Cardiac fibroblast (primary cell): ENCODE measurements at regions not wholly inside any gene's neighbourhood (a gene's known extent, or its start where the extent isn't known, plus 50 kb on each side); places are given as distances from the start of the nearest gene placed in this dataset.
"Not testable (repeated sequence)": the region's sequence is repeated elsewhere in the genome, so short reads cannot be mapped to it uniquely, and the experiment has no call there.

Source experiments
- DNase-seq, 2 donors: peaks; one replicate each; pipeline versions ENCODE4 v3.0.0 to v3.0.0-alpha.2; 2010; ENCODE audit warnings: low read depth in 2 of 2
- H3K4me3 ChIP-seq, 2 donors: replicated peaks in 1 of 2; 1 replicate in 1 of 2; 2 replicates in 1 of 2; pipeline ENCODE4 v1.5.1; 2011; ENCODE audit warnings: low read depth in 2 of 2, low read length in 2 of 2, mild to moderate bottlenecking in 2 of 2, moderate library complexity in 1 of 2
- CTCF ChIP-seq: IDR thresholded peaks from one replicate; pipeline ENCODE4 v1.5.1; 2011; ENCODE audit warnings: low read depth, mild to moderate bottlenecking, low read length, inconsistent platforms

- peak in 1 of 2 donors; percentile 39 for DNase-seq
- no peak for TF ChIP-seq CTCF
- no peak overlapping the region for H3K4me3 ChIP-seq
Measured at GRCh38 chr1:235052067-235053008, 76.3 kb downstream of the TOMM20 start.

GRCh38 chr1:235051521-235051920, 77.1 kb downstream of the TOMM20 start:
- H3K4me3 ChIP-seq, result no peak overlapping the region
- no peak for DNase-seq
- no peak for TF ChIP-seq CTCF

GRCh38 chr1:235050911-235051360, 77.7 kb downstream of the TOMM20 start:
- DNase-seq, result peak; percentile 75 to 84
- TF ChIP-seq CTCF, result no peak
- H3K4me3 ChIP-seq, result no peak overlapping the region

- DNase-seq, result peak in 1 of 2 donors; percentile 54
- H3K4me3 ChIP-seq, result not testable (repeated sequence)
Measured at GRCh38 chr1:235049716-235050378, 78.8 kb downstream of the TOMM20 start.

GRCh38 chr1:235049217-235049616, 79.4 kb downstream of the TOMM20 start:
- DNase-seq, result no peak
- TF ChIP-seq CTCF, result no peak
- H3K4me3 ChIP-seq, result no peak overlapping the region

GRCh38 chr1:235047331-235047871, 81.2 kb downstream of the TOMM20 start:
- no peak for DNase-seq
- TF ChIP-seq CTCF, result no peak
- no peak overlapping the region for H3K4me3 ChIP-seq
